AG10803 (cell line): ENCODE measurements at regions not wholly inside any gene's neighbourhood (a gene's known extent, or its start where the extent isn't known, plus 50 kb on each side); places are given as distances from the start of the nearest gene placed in this dataset.
"Not testable (repeated sequence)": the region's sequence is repeated elsewhere in the genome, so short reads cannot be mapped to it uniquely, and the experiment has no call there.

Experiments
- DNase-seq: peaks from one replicate; pipeline ENCODE4 v3.0.0; 2010; ENCODE audit warnings: low read depth
- H3K4me3 ChIP-seq: 2 replicates; pipeline ENCODE4 v1.5.1; 2011; ENCODE audit warnings: mild to moderate bottlenecking, low read length, control low read depth
- TF ChIP-seq, protein P1 (sequence below): conservative IDR thresholded peaks from 2 replicates; pipeline ENCODE4 v1.5.1; 2011; ENCODE audit warnings: mild to moderate bottlenecking, low read length, control low read depth, inconsistent platforms

DNA sequence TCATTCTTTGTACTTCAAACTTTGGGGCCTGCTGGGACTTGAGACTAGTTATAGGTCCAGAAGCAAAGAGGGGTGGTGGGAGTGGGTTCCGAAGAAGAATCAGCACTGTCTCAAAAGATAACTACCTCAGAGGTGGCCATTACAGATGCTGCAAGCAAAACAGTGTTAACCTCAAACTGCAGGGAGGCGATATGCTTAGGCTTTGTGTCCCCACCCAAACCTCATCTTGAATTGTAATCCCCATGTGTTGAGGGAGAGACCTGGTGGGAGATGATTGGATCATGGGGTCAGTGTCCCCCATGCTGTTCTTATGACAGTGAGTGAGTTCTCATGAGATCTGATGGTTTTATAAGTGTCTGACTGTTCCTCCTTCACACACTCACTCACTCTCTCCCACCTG is 545.3 kb downstream of the XYLT1 start:
- TF ChIP-seq, protein P1, sequence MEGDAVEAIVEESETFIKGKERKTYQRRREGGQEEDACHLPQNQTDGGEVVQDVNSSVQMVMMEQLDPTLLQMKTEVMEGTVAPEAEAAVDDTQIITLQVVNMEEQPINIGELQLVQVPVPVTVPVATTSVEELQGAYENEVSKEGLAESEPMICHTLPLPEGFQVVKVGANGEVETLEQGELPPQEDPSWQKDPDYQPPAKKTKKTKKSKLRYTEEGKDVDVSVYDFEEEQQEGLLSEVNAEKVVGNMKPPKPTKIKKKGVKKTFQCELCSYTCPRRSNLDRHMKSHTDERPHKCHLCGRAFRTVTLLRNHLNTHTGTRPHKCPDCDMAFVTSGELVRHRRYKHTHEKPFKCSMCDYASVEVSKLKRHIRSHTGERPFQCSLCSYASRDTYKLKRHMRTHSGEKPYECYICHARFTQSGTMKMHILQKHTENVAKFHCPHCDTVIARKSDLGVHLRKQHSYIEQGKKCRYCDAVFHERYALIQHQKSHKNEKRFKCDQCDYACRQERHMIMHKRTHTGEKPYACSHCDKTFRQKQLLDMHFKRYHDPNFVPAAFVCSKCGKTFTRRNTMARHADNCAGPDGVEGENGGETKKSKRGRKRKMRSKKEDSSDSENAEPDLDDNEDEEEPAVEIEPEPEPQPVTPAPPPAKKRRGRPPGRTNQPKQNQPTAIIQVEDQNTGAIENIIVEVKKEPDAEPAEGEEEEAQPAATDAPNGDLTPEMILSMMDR, result no peak
- H3K4me3 ChIP-seq, result no peak overlapping the region
- no peak for DNase-seq

DNA sequence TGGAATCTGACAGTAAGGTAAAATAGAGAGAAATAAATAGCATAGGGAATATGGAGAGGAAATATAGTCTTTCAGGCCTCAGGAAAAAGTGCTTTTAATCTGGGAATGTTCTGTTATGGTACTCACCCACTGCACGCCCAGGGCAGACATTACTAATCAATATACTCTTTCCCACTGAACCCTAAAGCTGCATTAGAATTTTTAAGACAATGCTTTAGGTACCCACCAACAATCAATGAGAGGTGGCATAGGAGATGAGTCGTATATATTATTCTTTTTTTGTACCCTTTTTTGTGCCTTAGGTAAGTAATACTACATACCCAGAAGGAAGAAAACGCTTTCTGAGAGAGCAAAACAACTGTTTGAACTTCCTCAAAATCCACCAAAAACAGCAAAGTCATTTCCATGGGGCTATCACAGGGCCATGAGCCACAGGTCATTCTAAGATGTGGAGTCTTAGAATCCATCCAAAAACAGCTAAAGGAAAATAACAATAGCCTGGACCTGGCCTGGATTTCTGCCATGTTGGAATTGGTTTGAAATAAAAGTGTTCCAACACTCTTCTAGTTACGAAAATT is 542.1 kb downstream of the XYLT1 start:
- TF ChIP-seq, protein P1, result no peak
- DNase-seq, result no peak
- H3K4me3 ChIP-seq, result no peak overlapping the region

DNA sequence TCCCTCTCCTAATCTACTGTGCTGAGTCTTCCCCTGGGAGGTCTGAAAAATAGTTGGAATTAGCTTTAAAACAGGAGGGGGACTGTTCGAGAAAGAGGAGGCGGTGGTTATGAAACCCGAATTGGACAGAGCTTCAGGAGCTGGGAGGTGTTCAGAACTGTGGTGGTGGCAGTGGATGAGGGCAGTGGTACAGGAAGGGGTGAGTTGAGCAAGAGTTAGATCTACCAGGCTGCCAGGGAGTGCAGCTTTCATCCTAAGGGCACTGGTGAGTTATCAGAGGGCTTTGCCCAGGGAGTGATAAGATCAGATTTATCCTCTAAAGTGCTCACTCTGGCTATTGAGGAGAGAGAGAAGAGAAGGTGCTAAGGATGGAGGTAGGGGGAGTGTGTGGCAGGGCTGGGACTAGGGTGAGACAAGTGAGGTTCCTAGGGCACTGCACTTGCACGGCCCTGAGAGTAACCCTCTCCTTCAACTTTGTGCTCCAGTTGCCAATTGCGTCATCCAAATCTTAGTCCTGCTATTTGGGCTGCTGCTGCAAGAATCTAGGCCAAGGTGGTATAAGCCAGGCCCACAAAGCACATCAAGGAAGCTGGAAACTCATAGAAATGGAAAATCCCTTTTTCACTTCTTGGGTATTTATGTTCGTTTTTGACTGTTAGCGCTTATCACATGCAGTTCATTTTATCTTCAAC is 540.3 kb downstream of the XYLT1 start:
- H3K4me3 ChIP-seq, result no peak overlapping the region
- TF ChIP-seq, protein P1, result no peak
- no peak for DNase-seq

DNA sequence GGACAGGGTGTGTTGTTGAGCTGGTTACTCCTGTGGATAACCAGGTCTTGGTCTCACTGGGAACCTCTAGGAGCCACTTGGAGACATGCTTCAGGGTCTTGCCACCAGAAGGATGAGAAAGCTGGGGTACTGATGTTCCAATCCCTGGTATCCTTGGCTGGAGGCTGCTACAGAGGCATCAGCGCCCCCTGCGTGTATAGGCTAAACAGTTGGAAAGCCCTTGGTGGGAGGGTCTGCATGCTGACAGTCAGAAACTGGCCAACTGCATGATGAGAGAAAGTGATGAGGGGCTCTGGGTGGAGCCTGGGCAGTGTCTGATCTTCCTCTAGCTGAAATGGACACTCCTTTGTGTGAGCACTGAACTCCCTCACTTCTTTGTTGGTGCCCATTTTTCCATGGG is 536.9 kb downstream of the XYLT1 start:
- TF ChIP-seq, protein P1, result no peak
- H3K4me3 ChIP-seq, result no peak overlapping the region
- DNase-seq, result no peak

DNA sequence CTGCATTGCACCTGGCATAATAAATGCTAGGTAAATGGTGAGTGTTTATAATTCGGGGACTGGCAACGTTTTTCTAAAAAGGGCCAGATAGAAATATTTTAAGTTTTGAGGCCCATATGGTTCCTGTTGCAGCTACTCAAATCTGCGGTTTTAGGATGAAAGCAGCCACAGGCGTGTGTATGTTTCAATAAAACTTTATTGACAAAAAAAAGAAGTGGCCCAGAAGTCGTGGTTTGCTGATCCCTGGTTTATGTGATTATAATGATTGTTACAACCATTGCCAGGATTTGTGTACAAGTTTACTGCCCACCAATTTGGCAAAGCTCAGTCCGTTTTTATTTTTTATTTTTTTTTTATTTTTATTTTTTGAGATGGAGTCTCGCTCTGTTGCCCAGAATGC is 536.1 kb downstream of the XYLT1 start:
- no peak overlapping the region for H3K4me3 ChIP-seq
- TF ChIP-seq, protein P1, result no peak
- DNase-seq, result no peak

DNA sequence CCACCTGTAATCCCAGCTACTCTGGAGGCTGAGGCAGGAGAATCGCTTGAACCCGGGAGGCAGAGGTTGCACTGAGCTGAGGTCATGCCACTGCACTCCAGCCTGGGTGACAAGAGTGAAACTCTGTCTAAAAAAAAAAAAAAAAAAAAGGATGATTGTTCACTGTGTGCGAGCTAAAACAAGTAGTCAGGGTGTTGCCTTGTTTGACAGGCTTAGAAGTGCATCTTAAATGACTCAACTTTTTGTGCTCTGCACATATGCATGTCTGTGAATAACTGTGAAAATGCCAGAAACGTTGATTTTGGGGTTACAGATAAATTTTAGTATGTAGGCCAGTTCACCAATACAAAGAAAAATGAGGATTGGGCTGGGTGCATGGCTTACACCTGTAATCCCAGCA is 534.9 kb downstream of the XYLT1 start:
- DNase-seq, H3K4me3 ChIP-seq: not testable (repeated sequence)

DNA sequence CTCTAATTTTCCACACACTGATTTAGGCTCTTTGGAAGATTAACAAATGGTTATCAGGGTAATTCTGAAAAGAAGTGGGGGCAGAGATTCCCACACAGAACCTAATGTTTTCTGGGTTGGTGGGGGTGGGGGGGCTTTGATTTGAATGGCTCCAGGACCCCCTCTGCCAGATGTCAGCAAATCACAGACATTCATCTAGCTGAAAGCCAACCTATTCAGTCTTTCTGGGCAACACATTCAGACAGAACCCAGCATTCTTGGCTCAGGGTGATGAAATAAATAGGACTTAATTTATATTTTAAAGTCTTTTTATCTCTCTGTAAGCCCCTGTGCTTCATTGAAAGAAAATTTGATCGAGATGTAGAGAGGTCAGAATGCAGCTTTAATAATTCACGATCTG is 533.2 kb downstream of the XYLT1 start:
- TF ChIP-seq, protein P1, result no peak
- H3K4me3 ChIP-seq, result no peak overlapping the region
- no peak for DNase-seq
